Bone marrow (tissue), 2 donors: ENCODE measurements at regions not wholly inside any gene's neighbourhood (a gene's known extent, or its start where the extent isn't known, plus 50 kb on each side); places are given as distances from the start of the nearest gene placed in this dataset.
"Not testable (repeated sequence)": the region's sequence is repeated elsewhere in the genome, so short reads cannot be mapped to it uniquely, and the experiment has no call there.

Source experiments
- DNase-seq, 2 donors: peaks; one replicate each; lab custom pipeline; 2025; lab: John Stamatoyannopoulos, UW

DNA sequence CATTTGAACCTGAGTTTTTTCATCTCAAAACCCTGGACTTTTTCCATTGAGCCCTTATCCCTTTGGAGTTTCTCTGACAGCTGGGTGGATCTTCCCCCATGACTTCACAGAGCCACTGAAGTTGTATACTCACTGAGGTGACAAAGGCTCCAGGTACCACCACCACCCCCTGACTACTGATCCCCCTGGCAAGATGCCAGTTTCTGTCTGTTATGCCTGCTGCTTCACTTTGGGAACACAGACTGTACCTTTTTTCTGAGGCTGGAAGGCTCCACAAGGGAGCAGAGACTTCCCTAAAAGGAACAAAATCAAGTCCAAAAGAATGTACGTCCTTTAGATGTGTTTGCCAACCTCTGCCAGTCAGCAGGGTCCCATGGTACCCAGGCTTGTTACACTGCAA, 160.3 kb upstream of the JADE1 start:
- DNase-seq: no peak

GRCh38 chr4:128648021-128648420, 161.5 kb upstream of the JADE1 start:
- no peak for DNase-seq

- DNase-seq: not testable (repeated sequence)
Measured at GRCh38 chr4:128646893-128647292, 162.6 kb upstream of the JADE1 start.

- not testable (repeated sequence) for DNase-seq
Measured at GRCh38 chr4:128644693-128645654, 164.5 kb upstream of the JADE1 start.

DNA sequence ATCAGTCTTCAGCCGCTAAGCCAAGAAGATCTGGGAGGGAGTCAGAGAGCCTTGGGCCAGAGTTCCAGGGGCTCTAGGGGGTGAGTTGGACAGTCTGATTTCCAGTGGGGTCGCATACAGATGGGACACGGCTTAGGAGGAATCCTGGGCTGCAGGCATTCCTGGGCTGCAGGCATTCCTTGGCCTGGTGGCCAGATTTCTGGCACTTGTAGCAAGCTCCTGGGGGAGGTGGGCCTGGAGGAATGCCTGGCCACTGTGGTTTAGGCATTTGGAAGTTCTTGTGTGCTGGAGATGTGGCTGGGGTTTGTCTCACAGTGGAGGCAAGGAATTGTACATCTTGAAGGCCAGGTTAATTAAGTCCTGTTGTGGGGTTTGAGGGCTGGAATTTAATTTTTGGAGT, 165.4 kb upstream of the JADE1 start:
- DNase-seq: not testable (repeated sequence)

DNA sequence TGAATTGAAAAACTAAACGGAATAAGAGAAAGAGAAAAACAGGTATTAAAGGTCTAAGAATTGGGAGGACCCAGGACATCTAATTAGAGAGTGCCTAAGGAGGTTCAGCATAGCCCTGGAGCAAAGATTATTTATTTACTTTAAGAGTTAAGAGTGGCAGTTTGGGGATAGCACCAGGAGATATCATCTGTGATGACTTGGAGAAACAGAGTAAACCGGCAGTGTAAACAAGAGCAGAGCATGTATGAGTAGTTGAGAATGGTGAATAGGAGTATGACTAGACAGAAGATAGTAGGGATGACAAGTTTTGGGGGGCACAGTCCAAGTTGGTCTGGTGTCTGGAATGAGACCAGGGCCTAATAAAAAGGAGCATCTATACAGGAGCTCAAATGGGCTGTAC, 167.9 kb upstream of the JADE1 start:
- DNase-seq: not testable (repeated sequence)

DNA sequence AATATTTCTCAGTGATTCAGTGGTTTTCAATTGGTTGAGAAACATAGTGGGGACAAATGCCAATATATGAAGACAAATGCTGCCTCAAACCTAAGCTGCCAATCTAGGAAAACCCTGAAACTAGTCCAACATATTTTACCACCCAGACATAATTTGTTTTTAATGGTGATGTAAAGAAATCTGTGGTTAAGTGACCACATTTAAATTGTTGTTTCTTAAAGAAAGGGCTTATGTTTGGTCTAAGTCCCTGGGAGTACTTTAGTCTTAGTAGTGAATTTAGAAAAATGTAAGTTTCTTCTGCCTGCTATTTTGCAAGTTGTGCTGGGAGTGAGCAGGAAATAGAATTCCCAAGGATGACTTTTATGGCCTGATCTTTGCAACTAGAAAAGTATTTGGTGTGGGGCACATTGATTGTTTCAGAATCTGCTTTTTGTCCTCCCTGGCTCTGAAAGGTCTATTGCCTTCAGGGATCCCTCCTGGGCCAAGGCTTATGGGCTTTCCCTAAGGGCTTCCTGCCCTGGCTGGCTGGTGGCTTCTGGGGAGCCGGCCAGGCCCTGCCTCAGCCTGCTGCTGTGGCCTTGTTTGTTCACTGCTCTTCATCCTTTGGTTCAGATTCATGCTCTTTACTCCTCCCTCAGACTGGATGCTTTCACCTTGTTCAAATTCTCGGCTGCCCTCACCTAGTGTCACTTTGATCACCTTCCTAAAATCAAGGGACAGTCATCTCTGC, 169.8 kb upstream of the JADE1 start:
- no peak for DNase-seq

- DNase-seq: no peak
Measured at GRCh38 chr4:128636906-128637305, 172.6 kb upstream of the JADE1 start.

DNA sequence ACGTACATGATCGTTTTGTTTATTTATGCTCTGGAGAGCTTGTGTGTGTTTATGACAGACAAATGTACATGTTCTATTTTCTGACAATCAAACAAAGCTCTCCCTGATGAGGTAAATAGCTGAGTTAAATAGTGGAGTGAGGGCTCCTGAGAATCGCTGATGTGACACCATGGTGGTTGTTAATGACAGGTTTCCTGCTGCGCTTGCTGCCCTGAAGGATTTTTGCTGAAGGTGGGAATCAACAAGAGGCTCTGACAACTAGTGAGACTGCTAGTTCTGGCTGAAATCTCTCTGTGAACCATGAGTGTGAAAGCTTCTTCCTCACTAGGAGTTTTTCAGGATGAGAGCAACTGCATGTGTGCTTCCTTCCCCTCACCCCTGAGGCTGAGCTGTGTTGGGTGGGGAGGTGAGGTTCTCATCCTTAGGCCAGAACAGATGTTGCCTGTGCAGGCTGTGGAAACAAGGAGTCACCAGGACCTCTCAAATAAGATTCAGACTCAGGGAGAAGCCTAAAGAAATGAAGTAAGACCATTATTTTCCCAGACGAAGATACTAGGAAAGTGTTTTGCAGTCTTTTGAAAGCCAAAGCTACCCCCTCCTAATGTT, 173.4 kb upstream of the JADE1 start:
- no peak for DNase-seq

- DNase-seq: no peak
Measured at GRCh38 chr4:128635141-128635954, 174.2 kb upstream of the JADE1 start.

GRCh38 chr4:128633067-128633466, 176.4 kb upstream of the JADE1 start:
- no peak for DNase-seq

DNA sequence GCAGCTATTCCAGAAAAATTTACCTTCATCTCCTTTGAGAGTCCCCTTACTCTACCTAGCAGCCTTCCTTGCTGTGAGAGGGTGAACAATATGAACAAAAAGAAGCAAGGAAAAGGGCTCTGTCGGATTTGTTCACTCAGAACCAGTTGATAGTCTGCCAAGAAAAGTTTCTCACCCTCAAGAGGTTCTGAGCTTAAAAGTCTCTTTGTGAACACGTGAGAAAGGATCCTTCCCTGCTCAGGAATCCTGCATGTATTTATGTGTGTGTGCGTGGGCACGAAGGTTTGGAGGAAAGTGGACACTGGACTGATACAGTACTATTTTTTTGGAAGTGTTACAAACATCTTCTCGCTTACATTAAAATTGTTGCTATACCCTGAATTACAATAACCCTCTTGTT, 178.6 kb upstream of the JADE1 start:
- DNase-seq: no peak

- DNase-seq: no peak
Measured at GRCh38 chr4:128623508-128624215, 185.8 kb upstream of the JADE1 start.

DNA sequence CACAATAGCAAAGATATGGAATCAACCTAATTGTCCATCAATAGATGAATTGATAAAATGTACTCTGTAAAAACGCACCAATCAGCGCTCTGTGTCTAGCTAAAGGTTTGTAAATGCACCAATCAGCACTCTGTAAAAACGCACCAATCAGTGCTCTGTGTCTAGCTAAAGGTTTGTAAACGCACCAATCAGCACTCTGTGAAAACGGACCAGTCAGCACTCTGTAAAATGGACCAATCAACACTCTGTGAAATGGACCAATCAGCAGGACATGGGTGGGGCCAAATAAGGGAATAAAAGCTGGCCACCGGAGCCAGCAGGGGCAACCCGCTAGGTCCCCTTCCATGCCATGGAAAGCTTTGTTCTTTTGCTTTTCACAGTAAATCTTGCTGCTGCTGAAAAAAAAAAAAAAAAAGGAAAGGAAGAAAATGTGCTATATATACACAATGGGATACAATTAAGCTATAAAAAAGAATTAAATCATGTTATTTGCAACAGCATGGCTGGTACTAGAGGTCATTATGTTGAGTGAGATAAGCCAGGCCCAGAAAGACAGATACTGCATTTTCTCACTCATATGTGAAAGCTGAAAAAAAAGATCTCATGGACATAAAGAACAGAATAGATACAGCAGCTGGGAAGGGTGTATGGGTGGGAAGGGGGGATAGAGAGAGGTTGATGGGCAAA, 189.1 kb upstream of the JADE1 start:
- DNase-seq: not testable (repeated sequence)

DNA sequence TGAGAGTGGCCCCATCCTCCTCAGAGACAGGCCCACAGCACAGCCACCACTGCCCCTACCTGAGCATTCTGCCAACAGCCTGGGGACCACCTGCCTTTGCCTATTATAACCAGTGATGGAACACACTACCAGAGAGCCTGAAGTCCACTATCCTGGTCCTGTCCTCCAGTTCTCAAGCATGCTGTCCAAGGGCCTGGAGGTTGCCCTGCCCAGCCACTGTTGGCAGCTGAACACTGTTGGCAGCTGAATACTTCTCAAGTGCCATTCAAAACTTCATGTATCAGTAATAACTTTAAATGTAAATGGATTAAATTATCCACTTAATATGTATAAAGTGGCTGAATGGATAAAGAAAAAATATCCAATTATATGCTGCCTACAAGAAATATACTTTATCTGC, 194.3 kb upstream of the JADE1 start:
- DNase-seq: no peak

DNA sequence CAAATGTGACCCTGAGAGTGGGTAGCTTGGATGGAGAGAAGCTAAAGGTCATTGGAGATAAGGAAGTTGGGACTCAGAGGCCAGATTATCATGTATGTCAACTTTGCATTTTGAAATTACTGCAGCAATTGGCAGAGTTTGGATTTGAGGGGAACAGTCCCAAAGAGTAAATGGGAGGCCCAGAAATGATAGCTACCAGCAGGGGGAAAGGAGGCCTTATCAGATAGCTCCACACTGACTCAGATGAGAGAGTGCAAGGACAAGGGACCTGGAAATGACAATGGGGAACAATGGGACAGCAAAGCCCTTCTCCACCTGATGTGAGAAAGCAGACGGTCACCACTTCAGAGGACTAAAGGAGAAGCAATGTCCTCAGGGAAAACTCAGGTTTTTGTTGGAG, 201.5 kb upstream of the JADE1 start:
- DNase-seq: no peak

- no peak for DNase-seq
Measured at GRCh38 chr4:128606173-128606572, 203.3 kb upstream of the JADE1 start.

- DNase-seq: no peak
Measured at GRCh38 chr4:128604840-128605239, 204.7 kb upstream of the JADE1 start.

GRCh38 chr4:128604204-128604603, 205.3 kb upstream of the JADE1 start:
- no peak for DNase-seq

DNA sequence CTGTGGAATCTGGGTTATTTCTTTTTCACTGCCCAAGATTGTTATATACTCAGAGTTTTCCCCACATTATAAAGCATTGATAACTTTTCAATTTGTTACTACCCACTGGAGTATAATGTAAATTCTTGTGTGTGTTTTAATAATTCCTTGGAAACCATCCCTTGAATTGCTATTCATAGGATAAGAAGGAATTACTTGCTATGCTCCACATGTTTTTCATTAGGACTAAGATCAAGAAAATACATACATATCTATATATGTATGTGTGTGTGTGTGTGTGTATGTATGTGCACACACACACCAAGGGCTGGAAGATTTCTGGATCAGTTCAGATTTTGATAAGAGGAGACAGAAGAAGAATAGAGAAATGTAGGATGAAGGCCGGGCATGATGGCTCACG, 206.4 kb upstream of the JADE1 start:
- no peak for DNase-seq
